ENCODE measurements at regions not wholly inside any gene's neighbourhood (a gene's known extent, or its start where the extent isn't known, plus 50 kb on each side); places are given as distances from the start of the nearest gene placed in this dataset.
"Not testable (repeated sequence)": the region's sequence is repeated elsewhere in the genome, so short reads cannot be mapped to it uniquely, and the experiment has no call there.

DNA sequence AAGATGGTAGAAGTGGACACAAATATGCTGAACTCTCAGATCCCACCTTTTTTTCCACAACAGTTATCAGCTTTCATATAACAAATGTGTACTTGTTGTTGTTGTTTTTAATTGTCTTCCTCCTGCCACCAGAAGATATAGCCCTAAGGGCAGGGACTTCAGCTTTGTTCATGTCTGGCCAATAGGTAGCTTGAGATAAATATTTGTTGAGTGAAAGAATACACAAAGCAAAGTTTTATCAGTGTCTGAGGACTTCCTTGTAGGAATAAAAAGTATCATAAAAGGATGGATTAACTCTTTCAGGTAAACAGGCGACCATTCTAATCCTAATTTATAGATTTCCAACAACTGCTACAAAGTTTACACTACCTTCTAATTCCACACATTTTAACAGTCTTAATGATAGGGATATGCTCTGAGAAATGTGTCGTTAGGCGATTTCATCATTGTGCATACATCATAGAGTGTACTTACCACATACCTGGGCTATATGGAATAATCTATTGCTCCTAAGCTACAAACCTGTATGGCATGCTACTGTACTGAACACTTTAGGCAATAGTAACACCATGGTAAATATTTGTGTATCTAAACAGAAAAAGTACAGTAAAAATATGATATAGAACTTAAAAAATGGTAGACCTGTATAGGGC lies 186.1 kb downstream of the ATOH1 start:
- no peak for DNase-seq

DNA sequence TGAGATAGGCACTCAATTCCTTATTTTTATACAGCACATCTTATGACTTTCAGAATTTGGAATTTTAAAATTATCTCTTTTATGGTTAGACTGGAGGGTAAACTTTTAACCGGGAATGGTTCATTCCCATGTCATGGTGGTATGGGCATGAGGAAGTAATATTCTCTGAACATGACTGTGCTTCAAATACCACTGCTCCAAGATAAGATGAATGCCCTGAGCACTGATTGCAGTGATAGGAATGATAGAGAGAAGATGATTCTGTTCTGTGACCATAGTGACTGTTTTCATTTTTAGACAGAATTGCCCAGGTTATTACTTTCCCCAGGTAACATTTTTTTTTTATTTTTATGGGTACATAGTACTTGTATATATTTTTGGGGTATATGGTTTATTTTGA lies 187.4 kb downstream of the ATOH1 start:
- DNase-seq = no peak

GRCh38 chr4:94032754-94033153 lies 174.9 kb upstream of the SMARCAD1 start:
- DNase-seq = peak; percentile 2

DNA sequence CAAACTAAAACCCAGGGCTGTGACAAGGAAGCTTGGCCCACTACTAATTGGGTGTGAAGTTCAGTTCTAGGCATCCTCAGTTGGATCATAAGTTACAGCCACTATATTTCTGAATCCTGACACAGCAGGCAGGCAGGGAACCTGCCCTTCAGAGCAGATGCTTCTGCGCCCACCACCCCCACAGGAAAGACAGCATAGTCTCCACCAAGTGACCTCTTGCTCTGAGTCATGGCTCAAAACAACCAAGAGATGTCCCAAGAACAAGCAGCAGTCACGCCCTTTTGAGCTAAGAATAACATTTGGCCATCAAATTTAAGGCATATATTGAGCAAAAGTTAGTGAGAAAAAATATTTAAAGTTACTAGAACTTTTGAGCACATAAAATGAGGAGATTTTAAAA lies 170.7 kb upstream of the SMARCAD1 start:
- DNase-seq = no peak

GRCh38 chr4:94038195-94038594 lies 169.5 kb upstream of the SMARCAD1 start:
- peak; percentile 2 for DNase-seq

DNA sequence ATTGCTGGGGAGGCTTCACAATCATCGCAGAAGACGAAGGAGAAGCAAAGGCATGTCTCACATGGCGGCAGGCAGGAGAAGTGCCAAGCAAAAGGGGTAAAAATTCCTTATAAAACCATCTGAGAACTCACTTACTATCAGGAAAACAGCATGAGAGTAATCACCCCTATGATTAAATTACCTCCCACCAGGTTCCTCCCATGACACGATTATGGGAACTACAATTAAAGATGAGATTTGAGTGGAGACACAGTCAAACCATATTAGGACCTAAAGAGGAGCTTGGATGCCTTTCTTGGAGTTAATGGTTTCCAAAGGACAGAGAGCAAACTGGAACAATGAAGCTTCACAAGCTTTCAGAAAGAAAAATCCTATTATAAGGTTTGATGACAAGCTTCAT lies 168.4 kb upstream of the SMARCAD1 start:
- DNase-seq = no peak

GRCh38 chr4:94044471-94044870 lies 163.2 kb upstream of the SMARCAD1 start:
- DNase-seq = not testable (repeated sequence)

GRCh38 chr4:94063084-94063483 lies 144.6 kb upstream of the SMARCAD1 start:
- DNase-seq = no peak

GRCh38 chr4:94068753-94069719 lies 138.6 kb upstream of the SMARCAD1 start:
- DNase-seq = no peak

DNA sequence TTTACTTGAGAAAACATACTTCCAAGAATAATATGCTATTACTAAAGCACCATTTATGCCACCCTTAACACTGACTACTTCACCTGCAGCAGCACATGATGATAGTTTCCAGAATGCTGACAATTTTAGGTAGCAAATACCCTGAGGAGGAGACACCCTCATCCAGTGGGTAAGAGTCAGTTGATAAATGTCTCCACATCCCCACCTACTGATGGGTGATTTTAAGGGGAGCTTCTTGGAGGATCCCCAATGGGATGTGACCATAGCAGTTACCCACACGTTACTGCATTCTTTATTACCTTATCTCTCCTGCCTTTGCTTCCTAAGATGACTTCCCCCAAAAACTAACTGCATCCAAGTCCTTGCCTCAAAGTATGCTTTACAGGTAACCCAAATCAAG lies 131.2 kb upstream of the SMARCAD1 start:
- no peak for DNase-seq

- no peak for DNase-seq
Measured at GRCh38 chr4:94084155-94084554, 123.5 kb upstream of the SMARCAD1 start.

GRCh38 chr4:94099141-94099540 lies 108.5 kb upstream of the SMARCAD1 start:
- not testable (repeated sequence) for DNase-seq

DNA sequence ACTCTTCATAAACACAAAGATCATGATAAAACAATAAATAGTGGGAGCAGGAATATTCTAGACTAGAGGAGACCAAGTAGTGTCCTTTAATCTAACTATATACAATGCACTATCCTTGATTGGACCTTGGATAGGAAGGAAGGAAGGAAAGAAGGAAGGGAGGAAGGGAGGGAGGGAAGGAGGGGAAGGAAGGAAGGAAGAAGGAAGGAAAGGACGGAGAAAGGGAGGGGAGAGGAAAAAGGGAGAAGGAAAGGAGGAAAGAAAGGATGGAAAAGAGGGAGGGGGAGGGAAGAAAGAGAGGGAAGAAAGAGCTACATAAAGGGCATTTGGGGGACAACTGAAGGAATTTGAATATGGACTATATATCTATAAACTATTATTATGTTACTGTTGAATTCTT lies 95.0 kb upstream of the SMARCAD1 start:
- DNase-seq = no peak

GRCh38 chr4:94115687-94116086 lies 92.0 kb upstream of the SMARCAD1 start:
- no peak for DNase-seq

DNA sequence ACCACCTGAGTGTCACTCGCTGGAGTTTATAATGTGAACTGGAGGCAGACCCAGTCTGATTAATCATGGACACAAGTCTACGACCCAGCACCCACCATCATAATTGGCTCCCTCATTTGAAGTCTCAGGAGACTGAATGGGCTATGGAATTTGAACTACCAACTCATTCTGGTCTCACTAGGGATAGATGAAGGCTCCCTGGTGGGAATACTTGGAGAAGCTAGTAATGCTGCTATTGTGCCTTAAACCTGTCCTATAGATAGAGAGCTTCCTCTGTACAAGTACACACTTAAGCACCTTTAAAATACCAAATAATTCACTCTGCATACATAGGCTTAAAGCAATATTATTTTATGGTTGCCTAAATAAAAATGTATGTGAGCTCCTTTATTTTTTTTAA lies 90.8 kb upstream of the SMARCAD1 start:
- no peak for DNase-seq

GRCh38 chr4:94126669-94127068 lies 81.0 kb upstream of the SMARCAD1 start:
- peak; percentile 6 for DNase-seq

DNA sequence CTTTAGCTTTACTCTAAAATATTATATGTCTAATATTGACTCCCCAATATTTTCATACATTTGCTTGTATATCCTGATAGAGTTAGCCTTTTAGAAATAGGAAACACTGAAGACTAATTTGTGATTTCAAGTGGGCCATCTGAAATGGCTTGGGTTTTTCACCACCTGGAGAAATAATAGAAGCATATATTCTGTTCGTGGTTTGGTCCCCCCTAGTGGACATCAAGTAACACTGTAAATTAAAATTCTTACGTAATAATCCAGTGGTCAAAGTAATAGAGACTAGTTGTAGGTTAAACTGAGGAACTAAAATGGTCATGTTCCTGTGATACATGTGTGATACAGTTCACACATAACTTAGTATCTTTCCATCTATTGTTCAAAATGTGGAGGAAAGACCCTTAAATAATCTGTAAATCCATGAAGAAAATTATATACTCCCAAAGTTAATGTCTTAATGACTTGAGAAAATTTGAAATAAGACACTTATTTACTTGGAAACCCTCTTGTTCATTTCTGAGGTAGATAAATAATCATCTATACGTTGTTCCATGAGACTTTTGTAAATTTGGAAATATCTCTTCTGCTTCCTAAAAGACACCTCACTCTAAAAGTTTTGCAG lies 79.8 kb upstream of the SMARCAD1 start:
- peak; percentile 36 for DNase-seq

GRCh38 chr4:94131212-94131611 lies 76.5 kb upstream of the SMARCAD1 start:
- no peak for DNase-seq

- DNase-seq = no peak
Measured at GRCh38 chr4:94135701-94136100, 72.0 kb upstream of the SMARCAD1 start.

GRCh38 chr4:94139931-94140612 lies 67.6 kb upstream of the SMARCAD1 start:
- no peak for DNase-seq

- no peak for DNase-seq
Measured at GRCh38 chr4:94141001-94141400, 66.7 kb upstream of the SMARCAD1 start.

- not testable (repeated sequence) for DNase-seq
Measured at GRCh38 chr4:94148052-94148451, 59.6 kb upstream of the SMARCAD1 start.

- no peak for DNase-seq
Measured at GRCh38 chr4:94152466-94152865, 55.2 kb upstream of the SMARCAD1 start.
